ENCODE measurements at regions not wholly inside any gene's neighbourhood (a gene's known extent, or its start where the extent isn't known, plus 50 kb on each side); places are given as distances from the start of the nearest gene placed in this dataset.

DNA sequence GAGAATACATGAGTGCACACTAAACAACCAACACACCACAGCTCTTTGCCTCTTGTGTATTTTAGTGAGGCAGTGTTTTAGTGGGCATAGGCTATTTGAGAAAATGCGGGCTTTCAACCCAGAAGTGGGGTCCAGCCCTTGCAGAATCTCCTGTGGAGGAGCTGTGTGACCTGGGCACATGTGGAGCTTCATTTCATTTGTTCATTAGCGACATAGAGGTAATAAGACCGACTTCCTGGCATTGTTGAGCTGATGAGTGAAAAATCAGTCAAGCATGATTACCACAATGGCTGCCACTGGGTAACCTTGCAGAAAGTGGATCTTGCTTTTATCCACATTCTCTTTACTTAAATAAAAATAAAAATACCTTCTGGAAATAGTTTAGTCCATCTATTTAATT, 923.5 kb downstream of the BCL11B start:
- TF ChIP-seq SUZ12 (IDR thresholded peaks at IDR 0.05; ENCODE audit: extremely low read depth, insufficient read depth, insufficient read length): no peak
- TF ChIP-seq ZNF274 (IDR thresholded peaks at IDR 0.05; ENCODE audit: low read depth, low read length): no peak
- no peak for TF ChIP-seq YY1 (IDR thresholded peaks at IDR 0.05; ENCODE audit: insufficient read depth, insufficient read length)
